Stimulated activated CD8-positive, alpha-beta memory T cell treated with anti-CD3 and anti-CD28 coated beads, Interleukin-4, amount 100 ng/mL, for 4 hours (primary cell): ENCODE measurements at regions not wholly inside any gene's neighbourhood (a gene's known extent, or its start where the extent isn't known, plus 50 kb on each side); places are given as distances from the start of the nearest gene placed in this dataset.

ENCODE experiments used
- DNase-seq, 2 donors: peaks; one replicate each; pipeline ENCODE4 v3.0.0-alpha.2; 2020; ENCODE audit warnings: low read depth in 2 of 2, low spot score in 1 of 2

DNA sequence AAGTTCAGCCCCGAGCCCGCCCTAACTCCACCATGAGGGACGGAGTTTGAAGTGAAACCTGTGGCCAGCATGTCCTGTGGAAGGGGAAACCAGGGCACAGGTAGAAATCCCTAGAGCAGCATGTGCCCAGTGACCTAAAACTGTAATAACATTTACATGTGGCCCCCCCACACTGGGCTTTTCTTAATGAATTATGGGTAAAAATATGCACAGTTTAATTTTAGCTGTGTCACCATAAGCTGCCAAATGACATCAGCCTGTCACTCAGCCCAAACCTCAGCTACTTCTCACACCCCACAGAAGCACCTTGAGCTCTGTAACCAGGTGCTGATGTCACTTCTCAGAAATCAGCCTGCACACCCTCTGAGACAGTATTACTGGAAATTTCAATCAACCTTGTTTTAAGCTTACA, 50.0 kb upstream of the SLC19A1 start:
- DNase-seq = peak; percentile 43 to 54

DNA sequence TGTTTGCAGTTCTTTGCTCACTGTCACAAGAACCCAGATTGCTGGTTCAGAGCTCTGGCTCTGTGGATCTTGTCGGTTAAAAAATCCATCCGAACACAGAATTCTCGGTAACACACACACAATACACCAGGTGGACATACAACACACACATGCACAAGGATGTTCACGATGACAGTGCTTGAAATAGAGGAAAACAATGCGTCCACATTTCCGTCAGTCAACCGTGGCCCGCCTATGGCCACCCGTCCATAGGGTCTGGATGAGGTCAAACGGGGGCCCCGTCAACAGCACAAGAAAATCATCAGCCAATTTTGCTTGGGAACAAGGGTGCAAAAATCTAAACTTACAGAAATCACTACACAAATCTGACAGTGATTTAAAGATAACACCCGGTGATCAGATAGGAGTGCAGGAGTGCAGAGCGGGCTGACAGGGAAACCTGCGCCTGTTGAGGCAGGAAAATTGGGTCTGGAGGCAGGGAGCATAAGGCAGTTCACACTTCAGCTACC, 50.4 kb upstream of the SLC19A1 start:
- DNase-seq = no peak

DNA sequence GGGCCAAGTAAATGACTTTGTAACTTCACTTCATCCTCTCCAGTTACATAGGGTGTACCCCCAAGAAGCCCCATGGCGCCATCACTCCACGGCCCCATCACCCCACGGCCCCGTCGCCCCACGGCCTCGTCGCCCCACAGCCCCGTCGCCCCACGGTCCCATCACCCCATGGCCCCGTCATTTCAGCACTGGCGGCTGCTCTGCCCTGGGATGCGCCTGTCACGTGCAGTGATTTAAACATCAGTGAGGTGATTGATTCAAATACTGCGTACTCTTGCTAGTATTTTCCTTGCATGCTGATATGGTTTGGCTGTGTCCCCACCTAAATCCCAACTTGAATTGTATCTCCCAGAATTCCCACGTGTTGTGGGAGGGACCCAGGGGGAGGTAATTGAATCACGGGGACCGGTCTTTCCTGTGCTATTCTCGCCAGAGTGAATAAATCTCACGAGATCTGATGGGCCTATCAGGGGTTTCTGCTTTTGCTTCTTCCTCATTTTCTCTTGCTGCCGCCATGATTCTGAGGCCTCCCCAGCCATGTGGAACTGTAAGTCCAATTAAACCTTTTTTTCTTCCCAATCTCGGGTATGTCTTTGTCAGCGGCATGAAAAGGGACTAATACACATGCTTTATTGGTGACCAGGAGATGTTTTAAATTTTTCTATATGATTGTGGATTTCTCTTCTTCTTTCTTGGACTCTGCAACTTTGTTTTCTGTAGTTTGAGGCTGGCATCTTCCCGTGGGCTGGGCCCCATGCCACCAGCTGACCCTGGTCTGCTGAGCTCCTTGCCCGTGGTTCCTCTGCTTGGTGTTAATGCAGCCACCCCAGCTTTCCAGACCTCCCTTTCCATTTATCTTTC, 50.1 kb upstream of the PCBP3 start:
- DNase-seq = no peak
